ENCODE measurements at regions not wholly inside any gene's neighbourhood (a gene's known extent, or its start where the extent isn't known, plus 50 kb on each side); places are given as distances from the start of the nearest gene placed in this dataset.

- TF ChIP-seq REST (IDR thresholded peaks at IDR 0.05; ENCODE audit: unreplicated experiment) = no peak
- no peak for TF ChIP-seq POLR2AphosphoS5 (IDR thresholded peaks at IDR 0.05; ENCODE audit: low read depth)
- no peak for TF ChIP-seq ZNF462 (CRISPR knock-in tag; IDR thresholded peaks at IDR 0.05)
- TF ChIP-seq CREB1 (CRISPR knock-in tag; IDR thresholded peaks at IDR 0.05; ENCODE audit: low read depth) = no peak
- TF ChIP-seq EZH2phosphoT487 (IDR thresholded peaks at IDR 0.05; ENCODE audit: unreplicated experiment) = no peak
- TF ChIP-seq ZNF114 (CRISPR knock-in tag; IDR thresholded peaks at IDR 0.05) = no peak
- no peak for TF ChIP-seq NANOG (IDR thresholded peaks at IDR 0.05; ENCODE audit: borderline replicate concordance)
- no peak for TF ChIP-seq CTCF (conservative IDR thresholded peaks at IDR 0.05; ENCODE audit: low read depth in 2 of 2)
- no peak for TF ChIP-seq EZH2 (IDR thresholded peaks at IDR 0.05; ENCODE audit: low read depth, unreplicated experiment)
- TF ChIP-seq STAT1 (IDR thresholded peaks at IDR 0.05; ENCODE audit: unreplicated experiment) = no peak
- no peak for TF ChIP-seq JUNB (IDR thresholded peaks at IDR 0.05; ENCODE audit: unreplicated experiment)
- no peak for TF ChIP-seq ZNF331 (CRISPR knock-in tag; IDR thresholded peaks at IDR 0.05; ENCODE audit: low read depth)
- no peak for TF ChIP-seq ETS1 (IDR thresholded peaks at IDR 0.05)
Measured at GRCh38 chr2:107088156-107088555, 202.2 kb upstream of the ST6GAL2 start.

More at GRCh38 chr2:107088156-107088555, 202.2 kb upstream of the ST6GAL2 start:
- no peaks in the 10 kb centered on the region for H3K4me1 ChIP-seq (ENCODE audit: insufficient read depth)
- no peak overlapping the region for H3K27ac ChIP-seq (ENCODE audit: low read depth)
- H3F3A ChIP-seq (replicated peaks; ENCODE audit: low read depth) = no peaks in the 10 kb centered on the region
- Mint-ChIP-seq H3K27ac (no peak overlapping the region), H3K27me3 (ENCODE audit: insufficient read depth, low read depth, poor library complexity) (peaks cover 3% of the 10 kb centered on the region), H3K36me3 (ENCODE audit: low read depth) (no peaks in the 10 kb centered on the region), H3K4me3 (no peak overlapping the region), H3K4me1 (no peaks in the 10 kb centered on the region), H3K9me3 (no peaks in the 10 kb centered on the region)
- no peak overlapping the region for H3K4me2 ChIP-seq
- no peak overlapping the region for H3K4me3 ChIP-seq
- no peaks in the 10 kb centered on the region for H3K27me3 ChIP-seq (ENCODE audit: insufficient read depth)
- ATAC-seq (no peak), DNase-seq (ENCODE audit: low spot score) (no peak)
- H4K20me1 ChIP-seq (replicated peaks; ENCODE audit: insufficient read depth) = no peaks in the 10 kb centered on the region
- no peaks in the 10 kb centered on the region for H3K79me2 ChIP-seq (replicated peaks; ENCODE audit: insufficient read depth)
- H2AFZ ChIP-seq = no peak overlapping the region
- H3K9me2 ChIP-seq (ENCODE audit: insufficient read depth) = no peaks in the 10 kb centered on the region; the same call in 1 of the 2 replicates
- H3K36me3 ChIP-seq (ENCODE audit: insufficient read depth) = no peaks in the 10 kb centered on the region
